GM12891 (cell line): ENCODE measurements at regions not wholly inside any gene's neighbourhood (a gene's known extent, or its start where the extent isn't known, plus 50 kb on each side); places are given as distances from the start of the nearest gene placed in this dataset.

Source experiments
- SPI1 ChIP-seq: IDR thresholded peaks from 2 replicates; pipeline ENCODE4 v1.6.1; 2011; ENCODE audit warnings: low read depth, low read length, control low read depth
- TAF1 ChIP-seq: IDR thresholded peaks from 2 replicates; pipeline ENCODE4 v1.6.1; 2011; ENCODE audit warnings: low read depth, low read length, control low read depth

- no peak for TF ChIP-seq SPI1
- TF ChIP-seq TAF1: no peak
Measured at GRCh38 chr11:64459609-64460008, 96.1 kb upstream of the SLC22A11 start.
